Liver (tissue), 8 donors: ENCODE measurements at regions not wholly inside any gene's neighbourhood (a gene's known extent, or its start where the extent isn't known, plus 50 kb on each side); places are given as distances from the start of the nearest gene placed in this dataset.

ENCODE experiments used
- DNase-seq: peaks from one replicate; pipeline ENCODE4 v3.0.0-alpha.2; 2017; ENCODE audit warnings: low spot score
- H3K27ac ChIP-seq, 2 donors: one replicate each; pipeline ENCODE4 v1.7.0; 2013; ENCODE audit warnings: inconsistent platforms in 2 of 2, low read length in 2 of 2, control low read depth in 1 of 2, low read depth in 1 of 2, mild to moderate bottlenecking in 1 of 2
- H3K27me3 ChIP-seq, 4 donors: one replicate each; pipeline versions ENCODE4 v1.6.1 to v1.7.0; 2013; ENCODE audit warnings: low read length in 3 of 4, inconsistent platforms in 1 of 4, mild to moderate bottlenecking in 1 of 4, moderate library complexity in 1 of 4; ENCODE audit not compliant: control insufficient read depth in 4 of 4, insufficient read depth in 4 of 4
- H3K36me3 ChIP-seq, 4 donors: one replicate each; pipeline versions ENCODE4 v1.6.1 to v1.7.0; 2013; ENCODE audit warnings: low read length in 3 of 4, mild to moderate bottlenecking in 3 of 4, low read depth in 1 of 4, moderate library complexity in 1 of 4; ENCODE audit not compliant: control insufficient read depth in 4 of 4, insufficient read depth in 3 of 4
- H3K4me1 ChIP-seq, 4 donors: one replicate each; pipeline versions ENCODE4 v1.6.1 to v1.7.0; 2013; ENCODE audit warnings: low read length in 3 of 4, mild to moderate bottlenecking in 3 of 4, moderate library complexity in 1 of 4; ENCODE audit not compliant: control insufficient read depth in 4 of 4, insufficient read depth in 4 of 4
- H3K4me3 ChIP-seq, 3 donors: one replicate each; pipeline versions ENCODE4 v1.6.1 to v1.7.0; 2013; ENCODE audit warnings: low read length in 3 of 3, control low read depth in 1 of 3, low read depth in 1 of 3, mild to moderate bottlenecking in 1 of 3
- H3K9ac ChIP-seq, 2 donors: one replicate each; pipeline ENCODE4 v1.7.0; 2013; ENCODE audit warnings: low read length in 2 of 2, mild to moderate bottlenecking in 2 of 2, moderate library complexity in 2 of 2, control low read depth in 1 of 2, low read depth in 1 of 2
- H3K9me3 ChIP-seq, 4 donors: one replicate each; pipeline versions ENCODE4 v1.6.1 to v1.7.0; 2013; ENCODE audit warnings: low read length in 3 of 4; ENCODE audit not compliant: control insufficient read depth in 4 of 4
- EGR1 ChIP-seq, 2 donors: IDR thresholded peaks; 2 replicates each; pipeline ENCODE4 v1.6.1; 2016 to 2018; ENCODE audit warnings: antibody characterized with exemption in 2 of 2, low read depth in 2 of 2
- FOXA1 ChIP-seq: IDR thresholded peaks from 2 replicates; pipeline ENCODE4 v1.6.1; 2016; ENCODE audit warnings: antibody characterized with exemption
- FOXA2 ChIP-seq: IDR thresholded peaks from 2 replicates; pipeline ENCODE4 v1.6.1; 2016; ENCODE audit warnings: antibody characterized with exemption
- GABPA ChIP-seq, 2 donors: IDR thresholded peaks in 1 of 2; conservative IDR thresholded peaks in 1 of 2; 2 replicates each; pipeline ENCODE4 v1.6.1; 2016; ENCODE audit warnings: antibody characterized with exemption in 2 of 2, mild to moderate bottlenecking in 1 of 2, moderate library complexity in 1 of 2
- HNF4A ChIP-seq, 2 donors: conservative IDR thresholded peaks; 2 replicates each; pipeline ENCODE4 v1.6.1; 2016; ENCODE audit warnings: antibody characterized with exemption in 2 of 2, mild to moderate bottlenecking in 2 of 2
- HNF4G ChIP-seq: IDR thresholded peaks from 2 replicates; pipeline ENCODE4 v1.6.1; 2016; ENCODE audit warnings: antibody characterized with exemption
- JUND ChIP-seq, 2 donors: IDR thresholded peaks; 2 replicates each; pipeline ENCODE4 v1.6.1; 2016; ENCODE audit warnings: antibody characterized with exemption in 2 of 2
- NR2F2 ChIP-seq: IDR thresholded peaks from 2 replicates; pipeline ENCODE4 v1.6.1; 2016; ENCODE audit warnings: antibody characterized with exemption
- RAD21 ChIP-seq, 2 donors: IDR thresholded peaks; 2 replicates each; pipeline ENCODE4 v1.6.1; 2016; ENCODE audit warnings: antibody characterized with exemption in 2 of 2, mild to moderate bottlenecking in 2 of 2
- RXRA ChIP-seq, 2 donors: IDR thresholded peaks; 2 replicates each; pipeline ENCODE4 v1.6.1; 2017 to 2018; ENCODE audit warnings: antibody characterized with exemption in 2 of 2, mild to moderate bottlenecking in 1 of 2
- SP1 ChIP-seq: IDR thresholded peaks from 2 replicates; pipeline ENCODE4 v1.6.1; 2018; ENCODE audit warnings: antibody characterized with exemption, mild to moderate bottlenecking
- TAF1 ChIP-seq: conservative IDR thresholded peaks from 2 replicates; pipeline ENCODE4 v1.6.1; 2016; ENCODE audit warnings: antibody characterized with exemption, mild to moderate bottlenecking
- YY1 ChIP-seq: IDR thresholded peaks from 2 replicates; pipeline ENCODE4 v1.6.1; 2016; ENCODE audit warnings: antibody characterized with exemption, mild to moderate bottlenecking
- WGBS: extraction: QIAGEN DNeasy Blood & Tissue Kit; methylation state at CpG from one replicate; pipeline ENCODE4 v1.1.7; 2013; 5-methylcytosine and 5-hydroxymethylcytosine counted together
- TF ChIP-seq, protein P1 (sequence below): IDR thresholded peaks from 2 replicates; pipeline ENCODE4 v1.6.1; 2016; ENCODE audit warnings: antibody characterized with exemption
- TF ChIP-seq, protein P2 (sequence below): fragments of 150-350 bp; IDR thresholded peaks from 2 replicates; pipeline ENCODE4 v1.5.1; 2017; ENCODE audit warnings: improper control_type of control experiment, low read depth, low read length; ENCODE audit not compliant: missing input control
- TF ChIP-seq, protein P3 (sequence below): IDR thresholded peaks from 2 replicates; pipeline ENCODE4 v1.6.1; 2016; ENCODE audit warnings: antibody characterized with exemption
- TF ChIP-seq, protein P4 (sequence below): IDR thresholded peaks from 2 replicates; pipeline ENCODE4 v1.6.1; 2016; ENCODE audit warnings: antibody characterized with exemption
- TF ChIP-seq, protein P5 (sequence below): IDR thresholded peaks from 2 replicates; pipeline ENCODE4 v1.6.1; 2016; ENCODE audit warnings: antibody characterized with exemption, mild to moderate bottlenecking
- donor health status: healthy.
- donor health status: healthy.
- donor health status: healthy.
- donor health status: healthy.
- donor health status: healthy.

GRCh38 chr4:136741468-136741867, 790.8 kb downstream of the PCDH18 start:
- no peak for TF ChIP-seq FOXA1
- TF ChIP-seq TAF1, result no peak
- no peak for TF ChIP-seq SP1
- no peak for TF ChIP-seq FOXA2
- TF ChIP-seq HNF4A (conservative IDR thresholded peaks at IDR 0.05), result no peak
- TF ChIP-seq, protein P1, sequence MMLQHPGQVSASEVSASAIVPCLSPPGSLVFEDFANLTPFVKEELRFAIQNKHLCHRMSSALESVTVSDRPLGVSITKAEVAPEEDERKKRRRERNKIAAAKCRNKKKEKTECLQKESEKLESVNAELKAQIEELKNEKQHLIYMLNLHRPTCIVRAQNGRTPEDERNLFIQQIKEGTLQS, result no peak
- TF ChIP-seq GABPA (IDR thresholded peaks at IDR 0.05 in 1 of 2, conservative IDR thresholded peaks at IDR 0.05 in 1 of 2), result no peak
- no peak for TF ChIP-seq YY1
- TF ChIP-seq RAD21 (IDR thresholded peaks at IDR 0.05), result no peak
- TF ChIP-seq, protein P2, sequence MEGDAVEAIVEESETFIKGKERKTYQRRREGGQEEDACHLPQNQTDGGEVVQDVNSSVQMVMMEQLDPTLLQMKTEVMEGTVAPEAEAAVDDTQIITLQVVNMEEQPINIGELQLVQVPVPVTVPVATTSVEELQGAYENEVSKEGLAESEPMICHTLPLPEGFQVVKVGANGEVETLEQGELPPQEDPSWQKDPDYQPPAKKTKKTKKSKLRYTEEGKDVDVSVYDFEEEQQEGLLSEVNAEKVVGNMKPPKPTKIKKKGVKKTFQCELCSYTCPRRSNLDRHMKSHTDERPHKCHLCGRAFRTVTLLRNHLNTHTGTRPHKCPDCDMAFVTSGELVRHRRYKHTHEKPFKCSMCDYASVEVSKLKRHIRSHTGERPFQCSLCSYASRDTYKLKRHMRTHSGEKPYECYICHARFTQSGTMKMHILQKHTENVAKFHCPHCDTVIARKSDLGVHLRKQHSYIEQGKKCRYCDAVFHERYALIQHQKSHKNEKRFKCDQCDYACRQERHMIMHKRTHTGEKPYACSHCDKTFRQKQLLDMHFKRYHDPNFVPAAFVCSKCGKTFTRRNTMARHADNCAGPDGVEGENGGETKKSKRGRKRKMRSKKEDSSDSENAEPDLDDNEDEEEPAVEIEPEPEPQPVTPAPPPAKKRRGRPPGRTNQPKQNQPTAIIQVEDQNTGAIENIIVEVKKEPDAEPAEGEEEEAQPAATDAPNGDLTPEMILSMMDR, result no peak
- no peak for TF ChIP-seq NR2F2
- no peak for TF ChIP-seq HNF4G
- TF ChIP-seq, protein P3, sequence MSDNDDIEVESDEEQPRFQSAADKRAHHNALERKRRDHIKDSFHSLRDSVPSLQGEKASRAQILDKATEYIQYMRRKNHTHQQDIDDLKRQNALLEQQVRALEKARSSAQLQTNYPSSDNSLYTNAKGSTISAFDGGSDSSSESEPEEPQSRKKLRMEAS, result no peak
- TF ChIP-seq, protein P4, sequence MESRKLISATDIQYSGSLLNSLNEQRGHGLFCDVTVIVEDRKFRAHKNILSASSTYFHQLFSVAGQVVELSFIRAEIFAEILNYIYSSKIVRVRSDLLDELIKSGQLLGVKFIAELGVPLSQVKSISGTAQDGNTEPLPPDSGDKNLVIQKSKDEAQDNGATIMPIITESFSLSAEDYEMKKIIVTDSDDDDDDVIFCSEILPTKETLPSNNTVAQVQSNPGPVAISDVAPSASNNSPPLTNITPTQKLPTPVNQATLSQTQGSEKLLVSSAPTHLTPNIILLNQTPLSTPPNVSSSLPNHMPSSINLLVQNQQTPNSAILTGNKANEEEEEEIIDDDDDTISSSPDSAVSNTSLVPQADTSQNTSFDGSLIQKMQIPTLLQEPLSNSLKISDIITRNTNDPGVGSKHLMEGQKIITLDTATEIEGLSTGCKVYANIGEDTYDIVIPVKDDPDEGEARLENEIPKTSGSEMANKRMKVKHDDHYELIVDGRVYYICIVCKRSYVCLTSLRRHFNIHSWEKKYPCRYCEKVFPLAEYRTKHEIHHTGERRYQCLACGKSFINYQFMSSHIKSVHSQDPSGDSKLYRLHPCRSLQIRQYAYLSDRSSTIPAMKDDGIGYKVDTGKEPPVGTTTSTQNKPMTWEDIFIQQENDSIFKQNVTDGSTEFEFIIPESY, result no peak
- TF ChIP-seq RXRA (IDR thresholded peaks at IDR 0.05), result no peak
- Histone ChIP-seq H3K27me3 (peaks cover 0 to 7% (median 0%) of the 10 kb centered on the region in 4 donors), H3K27ac (no peak overlapping the region), H3K9ac (no peak overlapping the region), H3K9me3 (no peaks in the 10 kb centered on the region), H3K36me3 (no peaks in the 10 kb centered on the region), H3K4me3 (no peak overlapping the region), H3K4me1 (no peaks in the 10 kb centered on the region)
- DNase-seq, result no peak
- WGBS, result 60% methylated on average over 2 of the region's 2 CpGs

DNA sequence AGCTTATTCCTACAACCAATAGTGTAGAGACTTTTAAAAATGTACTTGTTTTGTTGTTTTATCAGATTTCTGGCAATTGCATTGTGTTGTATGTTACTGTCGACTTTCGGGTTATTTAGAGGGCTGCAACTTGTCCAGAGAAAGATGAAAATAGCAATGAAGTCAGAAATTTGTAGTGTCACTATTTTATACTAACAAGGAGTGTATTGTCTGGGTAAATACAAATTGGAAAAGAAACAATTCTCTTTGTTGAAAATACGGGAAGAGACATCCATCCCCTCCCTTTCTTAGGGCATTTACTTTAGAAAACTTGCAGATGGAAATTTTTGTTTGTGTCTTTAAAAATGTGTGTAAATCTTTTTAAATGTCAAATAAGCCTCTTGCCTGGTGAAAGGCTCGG, 792.0 kb downstream of the PCDH18 start:
- Histone ChIP-seq H3K4me3 (no peak overlapping the region), H3K27ac (no peak overlapping the region), H3K9me3 (no peaks in the 10 kb centered on the region), H3K36me3 (no peaks in the 10 kb centered on the region), H3K4me1 (no peaks in the 10 kb centered on the region), H3K27me3 (peaks cover 0 to 7% (median 0%) of the 10 kb centered on the region in 4 donors), H3K9ac (no peak overlapping the region)
- no peak for DNase-seq
- TF ChIP-seq, protein P3, result no peak
- TF ChIP-seq EGR1 (IDR thresholded peaks at IDR 0.05; ENCODE audit: low read depth in 2 of 2), result no peak
- no peak for TF ChIP-seq RXRA (IDR thresholded peaks at IDR 0.05)
- TF ChIP-seq FOXA2, result no peak
- TF ChIP-seq NR2F2, result no peak
- TF ChIP-seq, protein P4, result no peak
- TF ChIP-seq TAF1, result no peak
- no peak for TF ChIP-seq RAD21 (IDR thresholded peaks at IDR 0.05)
- TF ChIP-seq, protein P1, result no peak
- TF ChIP-seq GABPA (IDR thresholded peaks at IDR 0.05 in 1 of 2, conservative IDR thresholded peaks at IDR 0.05 in 1 of 2), result no peak
- no peak for TF ChIP-seq YY1
- no peak for TF ChIP-seq HNF4A (conservative IDR thresholded peaks at IDR 0.05)
- TF ChIP-seq, protein P5, sequence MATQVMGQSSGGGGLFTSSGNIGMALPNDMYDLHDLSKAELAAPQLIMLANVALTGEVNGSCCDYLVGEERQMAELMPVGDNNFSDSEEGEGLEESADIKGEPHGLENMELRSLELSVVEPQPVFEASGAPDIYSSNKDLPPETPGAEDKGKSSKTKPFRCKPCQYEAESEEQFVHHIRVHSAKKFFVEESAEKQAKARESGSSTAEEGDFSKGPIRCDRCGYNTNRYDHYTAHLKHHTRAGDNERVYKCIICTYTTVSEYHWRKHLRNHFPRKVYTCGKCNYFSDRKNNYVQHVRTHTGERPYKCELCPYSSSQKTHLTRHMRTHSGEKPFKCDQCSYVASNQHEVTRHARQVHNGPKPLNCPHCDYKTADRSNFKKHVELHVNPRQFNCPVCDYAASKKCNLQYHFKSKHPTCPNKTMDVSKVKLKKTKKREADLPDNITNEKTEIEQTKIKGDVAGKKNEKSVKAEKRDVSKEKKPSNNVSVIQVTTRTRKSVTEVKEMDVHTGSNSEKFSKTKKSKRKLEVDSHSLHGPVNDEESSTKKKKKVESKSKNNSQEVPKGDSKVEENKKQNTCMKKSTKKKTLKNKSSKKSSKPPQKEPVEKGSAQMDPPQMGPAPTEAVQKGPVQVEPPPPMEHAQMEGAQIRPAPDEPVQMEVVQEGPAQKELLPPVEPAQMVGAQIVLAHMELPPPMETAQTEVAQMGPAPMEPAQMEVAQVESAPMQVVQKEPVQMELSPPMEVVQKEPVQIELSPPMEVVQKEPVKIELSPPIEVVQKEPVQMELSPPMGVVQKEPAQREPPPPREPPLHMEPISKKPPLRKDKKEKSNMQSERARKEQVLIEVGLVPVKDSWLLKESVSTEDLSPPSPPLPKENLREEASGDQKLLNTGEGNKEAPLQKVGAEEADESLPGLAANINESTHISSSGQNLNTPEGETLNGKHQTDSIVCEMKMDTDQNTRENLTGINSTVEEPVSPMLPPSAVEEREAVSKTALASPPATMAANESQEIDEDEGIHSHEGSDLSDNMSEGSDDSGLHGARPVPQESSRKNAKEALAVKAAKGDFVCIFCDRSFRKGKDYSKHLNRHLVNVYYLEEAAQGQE, result no peak
- no peak for TF ChIP-seq JUND (IDR thresholded peaks at IDR 0.05)
- 63% methylated on average over 4 of the region's 4 CpGs for WGBS
